ENCODE measurements at regions not wholly inside any gene's neighbourhood (a gene's known extent, or its start where the extent isn't known, plus 50 kb on each side); places are given as distances from the start of the nearest gene placed in this dataset.

- H3K4me1 ChIP-seq (ENCODE audit: insufficient read depth, low read length): peaks cover 2% of the 10 kb centered on the region
- no peak overlapping the region for H2AFZ ChIP-seq (ENCODE audit: low read depth, low read length)
- H3K4me3 ChIP-seq (ENCODE audit: low read length): no peak overlapping the region
Measured at GRCh38 chr10:62749093-62749683, 55.3 kb upstream of the ADO start.

More at GRCh38 chr10:62749093-62749683, 55.3 kb upstream of the ADO start:
- Histone ChIP-seq H3K36me3 (ENCODE audit: insufficient read depth, low read length) (no peaks in the 10 kb centered on the region), H3K9me3 (ENCODE audit: low read length) (no peaks in the 10 kb centered on the region), H3K27me3 (ENCODE audit: insufficient read depth, low read length) (no peaks in the 10 kb centered on the region)

Measured in neuron (in vitro differentiated cells).